Upper lobe of left lung (tissue), 4 donors: ENCODE measurements at regions not wholly inside any gene's neighbourhood (a gene's known extent, or its start where the extent isn't known, plus 50 kb on each side); places are given as distances from the start of the nearest gene placed in this dataset.

ENCODE experiments used
- CTCF ChIP-seq, 6 experiments: fragments of 450-650 bp in 4 of 6; fragments of 200-600 bp in 2 of 6; sonication (generic) in 2 of 6; IDR thresholded peaks; one replicate each; pipeline ENCODE4 v1.5.1; 2016 to 2019; ENCODE audit warnings: antibody characterized with exemption in 6 of 6
- POLR2AphosphoS5 ChIP-seq, 2 donors: sonication (generic); formaldehyde crosslinking; IDR thresholded peaks; one replicate each; pipeline ENCODE4 v1.5.1; 2017; ENCODE audit warnings: antibody characterized with exemption in 2 of 2

- TF ChIP-seq CTCF (IDR thresholded peaks at IDR 0.05): no peak
- TF ChIP-seq POLR2AphosphoS5 (IDR thresholded peaks at IDR 0.05): no peak
These were observed 126.9 kb upstream of the RBM19 start for GRCh38 chr12:114092981-114093380.
